ENCODE measurements at regions not wholly inside any gene's neighbourhood (a gene's known extent, or its start where the extent isn't known, plus 50 kb on each side); places are given as distances from the start of the nearest gene placed in this dataset.
A peak's percentile ranks its signal among the peaks of the same experiment; 100 is the strongest.

GRCh38 chr6:126904176-126904575, 214.3 kb upstream of the RSPO3 start:
- DNase-seq (ENCODE audit: low spot score): no peak

- DNase-seq (ENCODE audit: low spot score): no peak
Measured at GRCh38 chr6:126905917-126906316, 212.6 kb upstream of the RSPO3 start.

GRCh38 chr6:126907312-126907711, 211.2 kb upstream of the RSPO3 start:
- DNase-seq (ENCODE audit: low spot score): no peak

- DNase-seq (ENCODE audit: low spot score): no peak
Measured at GRCh38 chr6:126907996-126908395, 210.5 kb upstream of the RSPO3 start.

GRCh38 chr6:126909493-126909892, 209.0 kb upstream of the RSPO3 start:
- DNase-seq (ENCODE audit: low spot score): no peak

- DNase-seq (ENCODE audit: low spot score): no peak
Measured at GRCh38 chr6:126913651-126914050, 204.8 kb upstream of the RSPO3 start.

GRCh38 chr6:126914172-126914571, 204.3 kb upstream of the RSPO3 start:
- DNase-seq (ENCODE audit: low spot score): no peak

- no peak for DNase-seq (ENCODE audit: low spot score)
Measured at GRCh38 chr6:126914801-126915200, 203.7 kb upstream of the RSPO3 start.

- DNase-seq (ENCODE audit: low spot score): no peak
Measured at GRCh38 chr6:126919947-126920346, 198.5 kb upstream of the RSPO3 start.

GRCh38 chr6:126923807-126924206, 194.7 kb upstream of the RSPO3 start:
- no peak for DNase-seq (ENCODE audit: low spot score)

GRCh38 chr6:126926926-126927325, 191.5 kb upstream of the RSPO3 start:
- no peak for DNase-seq (ENCODE audit: low spot score)

GRCh38 chr6:126927841-126928240, 190.6 kb upstream of the RSPO3 start:
- no peak for DNase-seq (ENCODE audit: low spot score)

GRCh38 chr6:126937426-126937825, 181.0 kb upstream of the RSPO3 start:
- DNase-seq (ENCODE audit: low spot score): no peak

GRCh38 chr6:126939784-126940183, 178.7 kb upstream of the RSPO3 start:
- no peak for DNase-seq (ENCODE audit: low spot score)

GRCh38 chr6:126941751-126942150, 176.7 kb upstream of the RSPO3 start:
- DNase-seq (ENCODE audit: low spot score): no peak

- DNase-seq (ENCODE audit: low spot score): no peak
Measured at GRCh38 chr6:126944512-126944911, 174.0 kb upstream of the RSPO3 start.

GRCh38 chr6:126945150-126945685, 173.3 kb upstream of the RSPO3 start:
- no peak for DNase-seq (ENCODE audit: low spot score)

- DNase-seq (ENCODE audit: low spot score): no peak
Measured at GRCh38 chr6:126945812-126946360, 172.6 kb upstream of the RSPO3 start.

- DNase-seq (ENCODE audit: low spot score): no peak
Measured at GRCh38 chr6:126947070-126947469, 171.4 kb upstream of the RSPO3 start.

GRCh38 chr6:126949786-126950185, 168.7 kb upstream of the RSPO3 start:
- no peak for DNase-seq (ENCODE audit: low spot score)

- DNase-seq (ENCODE audit: low spot score): peak; percentile 7
Measured at GRCh38 chr6:126955621-126956020, 162.8 kb upstream of the RSPO3 start.

- DNase-seq (ENCODE audit: low spot score): no peak
Measured at GRCh38 chr6:126957721-126958120, 160.8 kb upstream of the RSPO3 start.

GRCh38 chr6:126959765-126960164, 158.7 kb upstream of the RSPO3 start:
- DNase-seq (ENCODE audit: low spot score): no peak
